ENCODE measurements at regions not wholly inside any gene's neighbourhood (a gene's known extent, or its start where the extent isn't known, plus 50 kb on each side); places are given as distances from the start of the nearest gene placed in this dataset.

- TF ChIP-seq ZNF609 (CRISPR knock-in tag; IDR thresholded peaks at IDR 0.05; ENCODE audit: borderline replicate concordance) (no peak), POLR2B (IDR thresholded peaks at IDR 0.05; ENCODE audit: low read depth, partially characterized antibody) (no peak), NBN (IDR thresholded peaks at IDR 0.05; ENCODE audit: low read depth) (no peak), ELF4 (CRISPR knock-in tag; IDR thresholded peaks at IDR 0.05) (no peak), ATF7 (IDR thresholded peaks at IDR 0.05) (peak; percentile 80), ZNF140 (CRISPR knock-in tag; IDR thresholded peaks at IDR 0.05) (no peak), BRCA1 (IDR thresholded peaks at IDR 0.05) (no peak), BRCA1 (CRISPR knock-in tag; IDR thresholded peaks at IDR 0.05) (no peak), SRSF9 (IDR thresholded peaks at IDR 0.05; ENCODE audit: borderline replicate concordance, low read depth, low read length) (no peak)
- TF ChIP-seq, protein P1, sequence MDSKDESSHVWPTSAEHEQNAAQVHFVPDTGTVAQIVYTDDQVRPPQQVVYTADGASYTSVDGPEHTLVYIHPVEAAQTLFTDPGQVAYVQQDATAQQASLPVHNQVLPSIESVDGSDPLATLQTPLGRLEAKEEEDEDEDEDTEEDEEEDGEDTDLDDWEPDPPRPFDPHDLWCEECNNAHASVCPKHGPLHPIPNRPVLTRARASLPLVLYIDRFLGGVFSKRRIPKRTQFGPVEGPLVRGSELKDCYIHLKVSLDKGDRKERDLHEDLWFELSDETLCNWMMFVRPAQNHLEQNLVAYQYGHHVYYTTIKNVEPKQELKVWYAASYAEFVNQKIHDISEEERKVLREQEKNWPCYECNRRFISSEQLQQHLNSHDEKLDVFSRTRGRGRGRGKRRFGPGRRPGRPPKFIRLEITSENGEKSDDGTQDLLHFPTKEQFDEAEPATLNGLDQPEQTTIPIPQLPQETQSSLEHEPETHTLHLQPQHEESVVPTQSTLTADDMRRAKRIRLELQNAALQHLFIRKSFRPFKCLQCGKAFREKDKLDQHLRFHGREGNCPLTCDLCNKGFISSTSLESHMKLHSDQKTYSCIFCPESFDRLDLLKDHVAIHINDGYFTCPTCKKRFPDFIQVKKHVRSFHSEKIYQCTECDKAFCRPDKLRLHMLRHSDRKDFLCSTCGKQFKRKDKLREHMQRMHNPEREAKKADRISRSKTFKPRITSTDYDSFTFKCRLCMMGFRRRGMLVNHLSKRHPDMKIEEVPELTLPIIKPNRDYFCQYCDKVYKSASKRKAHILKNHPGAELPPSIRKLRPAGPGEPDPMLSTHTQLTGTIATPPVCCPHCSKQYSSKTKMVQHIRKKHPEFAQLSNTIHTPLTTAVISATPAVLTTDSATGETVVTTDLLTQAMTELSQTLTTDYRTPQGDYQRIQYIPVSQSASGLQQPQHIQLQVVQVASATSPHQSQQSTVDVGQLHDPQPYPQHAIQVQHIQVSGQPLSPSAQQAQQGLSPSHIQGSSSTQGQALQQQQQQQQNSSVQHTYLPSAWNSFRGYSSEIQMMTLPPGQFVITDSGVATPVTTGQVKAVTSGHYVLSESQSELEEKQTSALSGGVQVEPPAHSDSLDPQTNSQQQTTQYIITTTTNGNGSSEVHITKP (IDR thresholded peaks at IDR 0.05; ENCODE audit: partially characterized antibody): peak; percentile 64
- TF ChIP-seq, protein P2, sequence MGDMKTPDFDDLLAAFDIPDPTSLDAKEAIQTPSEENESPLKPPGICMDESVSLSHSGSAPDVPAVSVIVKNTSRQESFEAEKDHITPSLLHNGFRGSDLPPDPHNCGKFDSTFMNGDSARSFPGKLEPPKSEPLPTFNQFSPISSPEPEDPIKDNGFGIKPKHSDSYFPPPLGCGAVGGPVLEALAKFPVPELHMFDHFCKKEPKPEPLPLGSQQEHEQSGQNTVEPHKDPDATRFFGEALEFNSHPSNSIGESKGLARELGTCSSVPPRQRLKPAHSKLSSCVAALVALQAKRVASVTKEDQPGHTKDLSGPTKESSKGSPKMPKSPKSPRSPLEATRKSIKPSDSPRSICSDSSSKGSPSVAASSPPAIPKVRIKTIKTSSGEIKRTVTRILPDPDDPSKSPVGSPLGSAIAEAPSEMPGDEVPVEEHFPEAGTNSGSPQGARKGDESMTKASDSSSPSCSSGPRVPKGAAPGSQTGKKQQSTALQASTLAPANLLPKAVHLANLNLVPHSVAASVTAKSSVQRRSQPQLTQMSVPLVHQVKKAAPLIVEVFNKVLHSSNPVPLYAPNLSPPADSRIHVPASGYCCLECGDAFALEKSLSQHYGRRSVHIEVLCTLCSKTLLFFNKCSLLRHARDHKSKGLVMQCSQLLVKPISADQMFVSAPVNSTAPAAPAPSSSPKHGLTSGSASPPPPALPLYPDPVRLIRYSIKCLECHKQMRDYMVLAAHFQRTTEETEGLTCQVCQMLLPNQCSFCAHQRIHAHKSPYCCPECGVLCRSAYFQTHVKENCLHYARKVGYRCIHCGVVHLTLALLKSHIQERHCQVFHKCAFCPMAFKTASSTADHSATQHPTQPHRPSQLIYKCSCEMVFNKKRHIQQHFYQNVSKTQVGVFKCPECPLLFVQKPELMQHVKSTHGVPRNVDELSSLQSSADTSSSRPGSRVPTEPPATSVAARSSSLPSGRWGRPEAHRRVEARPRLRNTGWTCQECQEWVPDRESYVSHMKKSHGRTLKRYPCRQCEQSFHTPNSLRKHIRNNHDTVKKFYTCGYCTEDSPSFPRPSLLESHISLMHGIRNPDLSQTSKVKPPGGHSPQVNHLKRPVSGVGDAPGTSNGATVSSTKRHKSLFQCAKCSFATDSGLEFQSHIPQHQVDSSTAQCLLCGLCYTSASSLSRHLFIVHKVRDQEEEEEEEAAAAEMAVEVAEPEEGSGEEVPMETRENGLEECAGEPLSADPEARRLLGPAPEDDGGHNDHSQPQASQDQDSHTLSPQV (IDR thresholded peaks at IDR 0.05): peak; percentile 87
Observed at GRCh38 chrX:110408949-110409588, 50.4 kb downstream of the RTL9 start (continued).
